CD4-positive, alpha-beta T cell (primary cell): ENCODE measurements at regions not wholly inside any gene's neighbourhood (a gene's known extent, or its start where the extent isn't known, plus 50 kb on each side); places are given as distances from the start of the nearest gene placed in this dataset.
"Not testable (repeated sequence)": the region's sequence is repeated elsewhere in the genome, so short reads cannot be mapped to it uniquely, and the experiment has no call there.

Experiments used
- ATAC-seq: fragments of 200-7000 bp; cut with Tn5 transposase; one replicate; pipeline ENCODE4 v1.10.0; 2022; ENCODE audit warnings: mild to moderate bottlenecking; ENCODE audit not compliant: poor library complexity
- CTCF ChIA-PET: fragments of 350-600 bp; sonication (Branson Sonifier 250); formaldehyde crosslinking; loops from one replicate; lab custom pipeline; 2021; ENCODE audit warnings: antibody characterized with exemption, inconsistent platforms; lab: Charles Lee
- POLR2A ChIA-PET: fragments of 350-600 bp; sonication (Branson Sonifier 250); formaldehyde crosslinking; loops from one replicate; lab custom pipeline; 2021; ENCODE audit warnings: antibody characterized with exemption, inconsistent platforms; lab: Charles Lee
- DNase-seq, 14 experiments: peaks; one replicate each; pipeline ENCODE4 v3.0.0-alpha.2; 2013 to 2020; ENCODE audit warnings: mixed read lengths in 2 of 14
- H3K27ac ChIP-seq, 2 donors: one replicate each; pipeline versions ENCODE4 v1.5.1 to v1.7.0; 2013; ENCODE audit warnings: low read length in 2 of 2, low read depth in 1 of 2, mild to moderate bottlenecking in 1 of 2
- H3K27me3 ChIP-seq, 2 experiments: 1 replicate in 1 of 2; 2 replicates in 1 of 2; pipeline versions ENCODE4 v1.6.1 to v1.7.0; 2013; ENCODE audit warnings: low read length in 2 of 2, control low read depth in 1 of 2, mild to moderate bottlenecking in 1 of 2, moderate library complexity in 1 of 2; ENCODE audit not compliant: insufficient read depth in 2 of 2, control insufficient read depth in 1 of 2
- H3K36me3 ChIP-seq: one replicate; pipeline ENCODE4 v1.6.1; 2013; ENCODE audit warnings: low read length, control low read depth; ENCODE audit not compliant: insufficient read depth
- H3K4me1 ChIP-seq: one replicate; pipeline ENCODE4 v1.6.1; 2013; ENCODE audit warnings: low read length, control low read depth; ENCODE audit not compliant: insufficient read depth
- H3K4me3 ChIP-seq: one replicate; pipeline ENCODE4 v1.5.1; 2013; ENCODE audit warnings: mild to moderate bottlenecking, low read length, moderate library complexity
- H3K9me3 ChIP-seq, 2 experiments: 1 replicate in 1 of 2; 2 replicates in 1 of 2; pipeline versions ENCODE4 v1.6.1 to v1.7.0; 2013; ENCODE audit warnings: low read length in 2 of 2, mild to moderate bottlenecking in 2 of 2, control low read depth in 1 of 2, moderate library complexity in 1 of 2; ENCODE audit not compliant: control insufficient read depth in 1 of 2, insufficient read depth in 1 of 2
- H3K27ac Mint-ChIP-seq: one replicate; pipeline ENCODE4 v1.8.0; 2020; ENCODE audit warnings: mixed read lengths
- H3K27me3 Mint-ChIP-seq: one replicate; pipeline ENCODE4 v1.8.0; 2021; ENCODE audit warnings: mixed read lengths
- H3K36me3 Mint-ChIP-seq: one replicate; pipeline ENCODE4 v1.8.0; 2021; ENCODE audit warnings: low read depth, mixed read lengths
- H3K4me1 Mint-ChIP-seq: one replicate; pipeline ENCODE4 v1.8.0; 2021; ENCODE audit warnings: low read depth, mixed read lengths
- H3K4me3 Mint-ChIP-seq: one replicate; pipeline ENCODE4 v1.8.0; 2020; ENCODE audit warnings: mild to moderate bottlenecking, mixed read lengths
- H3K9me3 Mint-ChIP-seq: one replicate; pipeline ENCODE4 v1.8.0; 2020; ENCODE audit warnings: mixed read lengths
- intact Hi-C, 2 experiments: fragments of 100-400 bp; cut with DNase I in 1 of 2; cut with micrococcal nuclease in 1 of 2; formaldehyde crosslinking; loops; one replicate each; pipeline versions ENCODE4 v1.15.1 to v1.9.0; 2023 to 2025; cut with DNase I, micrococcal nuclease
- TF ChIP-seq, protein P1 (sequence below): fragments of 200-600 bp; IDR thresholded peaks from one replicate; pipeline ENCODE4 v1.8.0; 2022; ENCODE audit warnings: antibody characterized with exemption, mild to moderate bottlenecking

DNA sequence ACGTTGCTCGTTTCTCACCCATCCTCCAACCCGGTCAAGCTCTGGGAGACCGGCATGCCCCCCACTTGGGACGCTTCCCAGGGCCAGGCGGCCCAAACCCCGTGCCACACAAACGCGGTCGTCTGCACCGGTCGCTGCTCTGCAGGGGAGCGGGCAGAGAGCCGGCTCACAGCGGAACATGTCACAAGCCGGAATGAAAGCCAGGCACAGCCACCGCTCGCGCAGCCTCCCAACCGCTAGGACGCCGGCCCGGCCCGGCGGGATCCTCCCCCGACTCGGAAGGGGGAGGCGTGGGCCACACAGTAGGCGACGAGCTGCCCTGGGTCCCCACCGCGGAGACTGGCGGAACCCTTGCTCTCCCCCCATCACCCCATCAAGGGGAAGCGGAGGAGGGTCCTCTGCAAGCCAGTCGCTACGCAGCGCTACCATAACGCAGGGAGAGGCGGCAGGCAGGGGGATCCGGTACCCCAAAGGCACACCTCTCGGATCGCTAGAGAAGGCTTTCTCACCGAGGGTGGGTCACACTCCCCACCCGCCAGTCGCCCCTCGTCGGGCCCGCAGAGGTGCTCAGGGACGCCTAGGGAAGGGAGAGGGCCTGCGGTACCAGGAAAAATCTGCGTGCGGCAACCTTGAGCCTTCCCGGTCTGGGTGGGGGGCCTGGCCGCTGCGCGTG is 768.4 kb upstream of the DEFB115 start:
- H3K9me3 Mint-ChIP-seq, result peaks cover 8% of the 10 kb centered on the region
- intact Hi-C loops, result no loop called here
- ATAC-seq (no peak), DNase-seq (no peak)
- Histone ChIP-seq H3K4me3 (no peak overlapping the region), H3K27me3 (no peaks in the 10 kb centered on the region), H3K27ac (no peak overlapping the region), H3K9me3 (peaks cover 4 to 72% of the 10 kb centered on the region in 2 experiments), H3K36me3 (no peaks in the 10 kb centered on the region), H3K4me1 (no peaks in the 10 kb centered on the region)
- CTCF ChIA-PET, result no interaction called here
- no peak overlapping the region for H3K27ac Mint-ChIP-seq
- peaks cover 5% of the 10 kb centered on the region for H3K36me3 Mint-ChIP-seq
- TF ChIP-seq, protein P1, sequence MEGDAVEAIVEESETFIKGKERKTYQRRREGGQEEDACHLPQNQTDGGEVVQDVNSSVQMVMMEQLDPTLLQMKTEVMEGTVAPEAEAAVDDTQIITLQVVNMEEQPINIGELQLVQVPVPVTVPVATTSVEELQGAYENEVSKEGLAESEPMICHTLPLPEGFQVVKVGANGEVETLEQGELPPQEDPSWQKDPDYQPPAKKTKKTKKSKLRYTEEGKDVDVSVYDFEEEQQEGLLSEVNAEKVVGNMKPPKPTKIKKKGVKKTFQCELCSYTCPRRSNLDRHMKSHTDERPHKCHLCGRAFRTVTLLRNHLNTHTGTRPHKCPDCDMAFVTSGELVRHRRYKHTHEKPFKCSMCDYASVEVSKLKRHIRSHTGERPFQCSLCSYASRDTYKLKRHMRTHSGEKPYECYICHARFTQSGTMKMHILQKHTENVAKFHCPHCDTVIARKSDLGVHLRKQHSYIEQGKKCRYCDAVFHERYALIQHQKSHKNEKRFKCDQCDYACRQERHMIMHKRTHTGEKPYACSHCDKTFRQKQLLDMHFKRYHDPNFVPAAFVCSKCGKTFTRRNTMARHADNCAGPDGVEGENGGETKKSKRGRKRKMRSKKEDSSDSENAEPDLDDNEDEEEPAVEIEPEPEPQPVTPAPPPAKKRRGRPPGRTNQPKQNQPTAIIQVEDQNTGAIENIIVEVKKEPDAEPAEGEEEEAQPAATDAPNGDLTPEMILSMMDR, result no peak
- H3K27me3 Mint-ChIP-seq, result no peaks in the 10 kb centered on the region
- POLR2A ChIA-PET, result no interaction called here
- no peaks in the 10 kb centered on the region for H3K4me1 Mint-ChIP-seq
- no peak overlapping the region for H3K4me3 Mint-ChIP-seq

DNA sequence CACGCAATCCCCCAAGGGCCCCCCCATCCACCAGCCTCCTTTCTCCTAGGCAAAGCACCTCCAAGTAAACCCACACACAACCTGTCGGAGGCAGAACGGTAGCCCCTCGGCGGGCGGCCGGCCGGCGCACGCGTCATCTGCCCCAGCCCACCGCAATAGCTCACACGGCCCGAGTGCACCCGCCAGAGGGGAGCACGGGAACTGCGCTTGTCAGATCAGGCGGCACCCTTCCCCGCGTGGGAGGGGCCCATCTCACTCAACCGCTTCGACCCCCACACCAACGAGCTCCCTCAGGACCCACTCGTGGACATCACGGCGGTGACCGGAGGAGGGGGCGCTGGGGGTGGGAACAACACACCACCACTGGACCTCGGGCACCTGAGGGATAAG is 767.9 kb upstream of the DEFB115 start:
- TF ChIP-seq, protein P1, result no peak
- H3K36me3 Mint-ChIP-seq, result peaks cover 5% of the 10 kb centered on the region
- CTCF ChIA-PET, result no interaction called here
- Histone ChIP-seq H3K4me3 (no peak overlapping the region), H3K27ac (no peak overlapping the region), H3K4me1 (no peaks in the 10 kb centered on the region), H3K9me3 (peaks cover 4 to 66% of the 10 kb centered on the region in 2 experiments), H3K27me3 (no peaks in the 10 kb centered on the region), H3K36me3 (no peaks in the 10 kb centered on the region)
- DNase-seq (no peak), ATAC-seq (no peak)
- intact Hi-C loops, result no loop called here
- POLR2A ChIA-PET, result no interaction called here
- H3K9me3 Mint-ChIP-seq, result peaks cover 8% of the 10 kb centered on the region
- no peak overlapping the region for H3K4me3 Mint-ChIP-seq
- H3K4me1 Mint-ChIP-seq, result no peaks in the 10 kb centered on the region
- no peak overlapping the region for H3K27ac Mint-ChIP-seq
- no peaks in the 10 kb centered on the region for H3K27me3 Mint-ChIP-seq

DNA sequence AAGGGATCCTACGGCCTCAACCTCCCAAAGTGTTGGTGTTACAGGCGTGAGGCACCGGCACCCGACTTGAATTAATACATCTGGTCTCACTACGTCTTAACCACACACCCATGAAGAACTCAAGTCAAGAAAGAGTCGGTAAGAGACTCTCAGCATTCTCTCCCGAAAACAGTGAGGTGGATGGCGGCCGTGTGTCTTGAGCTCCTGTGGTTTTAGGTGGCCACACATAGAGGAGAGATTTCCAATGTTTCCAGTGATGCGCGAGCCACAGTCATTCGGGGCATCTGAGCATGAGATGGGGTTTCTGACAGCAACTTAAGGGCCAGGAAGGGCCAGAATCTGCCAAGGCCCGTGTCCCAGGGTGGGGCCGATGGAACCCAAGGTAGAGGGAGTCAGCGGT is 766.4 kb upstream of the DEFB115 start:
- H3K36me3 Mint-ChIP-seq, result peaks cover 5% of the 10 kb centered on the region
- Histone ChIP-seq H3K4me1 (no peaks in the 10 kb centered on the region), H3K27me3 (no peaks in the 10 kb centered on the region), H3K27ac (no peak overlapping the region), H3K9me3 (peaks cover 3 to 57% of the 10 kb centered on the region in 2 experiments), H3K36me3 (no peaks in the 10 kb centered on the region), H3K4me3 (no peak overlapping the region)
- no peak for ATAC-seq
- POLR2A ChIA-PET, result no interaction called here
- DNase-seq, result no peak
- no peaks in the 10 kb centered on the region for H3K27me3 Mint-ChIP-seq
- CTCF ChIA-PET, result no interaction called here
- H3K4me3 Mint-ChIP-seq, result no peak overlapping the region
- intact Hi-C loops, result no loop called here
- H3K4me1 Mint-ChIP-seq, result no peaks in the 10 kb centered on the region
- TF ChIP-seq, protein P1, result no peak
- no peak overlapping the region for H3K27ac Mint-ChIP-seq
- H3K9me3 Mint-ChIP-seq, result peaks cover 8% of the 10 kb centered on the region

DNA sequence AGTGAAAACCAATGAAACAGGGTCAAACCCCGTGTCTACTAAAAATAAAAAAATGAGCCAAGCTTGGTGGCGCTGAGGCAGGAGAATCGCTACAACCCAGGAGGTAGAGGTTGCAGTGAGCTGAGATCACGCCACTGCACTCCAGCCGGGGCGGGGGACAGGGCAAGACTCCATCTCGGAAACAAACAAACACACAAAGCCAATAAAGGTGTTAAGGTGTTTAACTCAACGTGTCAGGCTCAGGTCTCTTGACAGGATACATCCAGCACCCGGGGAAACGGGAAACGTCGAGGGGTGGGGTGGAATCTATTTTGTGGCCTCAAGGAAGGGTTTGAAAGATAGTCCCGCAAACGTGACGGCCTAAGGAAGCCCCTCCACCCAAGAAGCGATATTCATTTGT is 760.8 kb upstream of the DEFB115 start:
- CTCF ChIA-PET, H3K4me1 ChIP-seq, H3K9me3 Mint-ChIP-seq, POLR2A ChIA-PET, H3K36me3 ChIP-seq, H3K4me3 Mint-ChIP-seq, H3K36me3 Mint-ChIP-seq, DNase-seq, H3K27ac Mint-ChIP-seq, H3K27me3 ChIP-seq, H3K27me3 Mint-ChIP-seq, H3K27ac ChIP-seq, H3K4me1 Mint-ChIP-seq, H3K4me3 ChIP-seq, intact Hi-C loops, ATAC-seq: not testable (repeated sequence)
- H3K9me3 ChIP-seq, result peaks cover 0 to 30% of the 10 kb centered on the region in 2 experiments

DNA sequence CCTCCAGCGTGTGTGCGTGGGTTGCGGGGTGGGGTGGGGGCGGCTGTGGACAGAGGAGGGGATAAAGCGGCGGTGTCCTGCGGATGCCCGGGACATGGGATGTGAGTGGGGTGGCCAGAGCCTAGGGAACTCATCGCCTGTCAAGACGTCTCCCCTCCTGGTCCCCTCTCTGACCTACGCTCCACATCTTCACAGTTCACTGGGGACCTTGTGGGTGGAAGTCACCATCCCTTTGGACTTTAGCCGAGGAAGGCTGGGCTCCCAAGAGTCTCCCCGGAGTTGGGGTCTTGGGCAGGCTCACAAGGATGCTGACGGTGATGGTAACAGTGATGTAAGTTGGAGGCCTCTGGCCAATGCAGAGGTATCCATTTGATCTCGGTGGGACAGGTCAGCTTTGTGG is 760.3 kb upstream of the DEFB115 start:
- H3K27me3 ChIP-seq, H3K4me3 Mint-ChIP-seq, H3K4me1 Mint-ChIP-seq, H3K27ac Mint-ChIP-seq, CTCF ChIA-PET, H3K36me3 Mint-ChIP-seq, ATAC-seq, H3K4me1 ChIP-seq, intact Hi-C loops, H3K4me3 ChIP-seq, POLR2A ChIA-PET, H3K9me3 Mint-ChIP-seq, H3K27ac ChIP-seq, DNase-seq, H3K27me3 Mint-ChIP-seq, H3K36me3 ChIP-seq: not testable (repeated sequence)
- H3K9me3 ChIP-seq, result peaks cover 0 to 34% of the 10 kb centered on the region in 2 experiments
